A172 (cell line): ENCODE measurements at regions not wholly inside any gene's neighbourhood (a gene's known extent, or its start where the extent isn't known, plus 50 kb on each side); places are given as distances from the start of the nearest gene placed in this dataset.
"Not testable (repeated sequence)": the region's sequence is repeated elsewhere in the genome, so short reads cannot be mapped to it uniquely, and the experiment has no call there.

Experiments used
- DNase-seq: peaks from one replicate; pipeline ENCODE4 v3.0.0-alpha.2; 2015; ENCODE audit warnings: low spot score

DNA sequence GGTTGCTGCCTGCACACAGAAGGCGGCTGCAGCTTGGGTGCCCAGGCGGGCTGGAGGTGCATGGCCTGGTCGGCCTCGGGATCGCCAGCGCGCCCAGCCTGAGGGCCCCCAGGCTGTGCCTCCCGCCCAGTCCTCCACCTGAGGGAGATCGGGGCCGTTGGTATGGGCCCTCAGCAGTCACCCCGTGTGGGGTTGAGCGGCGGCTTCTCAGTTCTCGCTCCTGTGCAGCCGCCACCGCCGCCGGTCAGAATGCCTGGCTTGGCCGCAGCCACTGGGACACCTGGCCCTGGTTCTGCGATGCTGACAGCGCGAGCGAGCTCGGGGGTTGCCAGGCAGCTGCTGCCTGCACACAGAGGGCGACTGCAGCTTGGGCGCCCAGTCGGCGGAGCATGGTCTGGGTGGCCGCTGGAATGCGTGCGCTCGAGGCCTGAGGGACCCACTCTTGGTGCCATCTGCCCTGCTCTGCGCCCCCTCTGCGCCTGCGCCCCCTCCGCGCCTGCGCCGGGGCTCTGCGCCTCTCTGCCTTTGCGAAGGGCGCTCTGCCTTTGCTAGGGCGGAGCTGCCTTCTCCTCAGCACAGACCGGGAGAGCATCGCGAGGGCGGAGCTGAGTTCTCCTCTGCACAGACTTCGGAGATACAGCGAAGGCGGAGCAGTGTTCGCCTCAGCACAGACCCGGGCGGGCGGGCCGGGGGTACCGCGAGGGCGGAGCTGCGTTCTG is 84.6 kb upstream of the ZNG1F start:
- peak; percentile 55 for DNase-seq

DNA sequence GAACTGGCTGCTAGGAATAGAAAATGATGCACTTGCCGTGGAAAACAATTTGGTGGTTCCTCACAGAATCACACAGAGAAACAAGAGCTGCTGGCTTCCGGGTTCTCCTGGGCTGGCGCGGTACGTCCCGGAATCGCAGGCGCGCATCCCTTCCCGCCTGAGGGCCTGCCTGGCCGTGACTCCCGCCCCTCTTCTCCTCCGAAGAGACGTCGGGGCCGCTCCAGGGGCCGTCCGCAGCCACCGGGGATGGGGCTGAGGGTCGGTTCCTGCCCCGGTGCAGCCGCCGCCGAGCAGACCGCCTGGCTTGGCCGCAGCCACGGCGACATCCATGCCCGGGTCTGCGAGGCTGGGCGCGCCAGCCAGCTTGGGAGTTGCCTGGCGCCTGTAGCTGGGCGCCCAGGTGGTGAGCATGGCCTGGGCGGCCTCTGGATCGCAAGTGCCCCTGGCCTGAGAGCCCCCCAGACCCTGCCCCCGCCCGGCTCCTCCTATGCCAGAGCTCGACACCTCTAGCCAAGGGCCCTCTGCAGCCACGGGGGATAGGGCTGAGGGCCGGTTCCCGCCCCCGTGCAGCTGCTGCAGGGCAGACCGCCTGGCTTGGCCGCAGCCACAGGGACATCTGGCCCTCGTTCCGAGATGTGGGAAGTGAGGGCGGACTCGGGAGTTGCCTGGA is 83.9 kb upstream of the ZNG1F start:
- DNase-seq = peak; percentile 1

DNA sequence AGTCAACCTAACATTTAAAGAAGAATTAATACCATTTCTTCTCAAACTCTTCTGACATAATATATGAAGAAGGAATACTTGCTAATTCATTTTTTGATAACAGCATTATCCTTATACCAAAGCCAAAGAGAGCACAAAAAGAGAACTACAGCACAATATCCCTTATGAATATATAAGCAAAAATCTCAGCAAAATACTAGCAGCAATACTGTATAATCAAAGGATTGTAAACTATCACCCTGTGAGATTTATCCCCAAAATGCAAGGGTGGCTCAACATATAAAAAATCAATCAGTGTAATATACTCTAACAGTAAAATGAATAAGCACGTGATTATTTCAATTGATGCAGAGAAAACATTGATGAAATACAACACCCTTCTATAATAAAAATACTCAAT is 81.9 kb upstream of the ZNG1F start:
- not testable (repeated sequence) for DNase-seq

DNA sequence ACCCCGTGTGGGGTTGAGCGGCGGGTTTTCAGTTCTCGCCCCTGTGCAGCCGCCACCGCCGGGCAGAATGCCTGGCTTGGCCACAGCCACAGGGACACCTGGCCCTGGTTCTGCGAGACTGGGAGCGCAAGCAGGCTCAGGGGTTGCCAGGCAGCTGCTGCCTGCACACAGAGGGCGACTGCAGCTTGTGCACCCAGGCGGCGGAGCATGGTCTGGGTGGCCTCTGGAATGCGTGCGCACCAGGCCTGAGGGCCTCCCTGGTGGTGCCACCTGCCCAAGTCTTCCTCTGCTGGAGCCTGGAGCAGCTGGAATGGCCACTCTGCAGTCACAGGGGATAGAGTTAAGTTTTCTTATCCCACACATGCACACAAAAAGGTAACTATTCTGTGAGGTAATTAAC is 80.4 kb upstream of the ZNG1F start:
- DNase-seq = not testable (repeated sequence)

DNA sequence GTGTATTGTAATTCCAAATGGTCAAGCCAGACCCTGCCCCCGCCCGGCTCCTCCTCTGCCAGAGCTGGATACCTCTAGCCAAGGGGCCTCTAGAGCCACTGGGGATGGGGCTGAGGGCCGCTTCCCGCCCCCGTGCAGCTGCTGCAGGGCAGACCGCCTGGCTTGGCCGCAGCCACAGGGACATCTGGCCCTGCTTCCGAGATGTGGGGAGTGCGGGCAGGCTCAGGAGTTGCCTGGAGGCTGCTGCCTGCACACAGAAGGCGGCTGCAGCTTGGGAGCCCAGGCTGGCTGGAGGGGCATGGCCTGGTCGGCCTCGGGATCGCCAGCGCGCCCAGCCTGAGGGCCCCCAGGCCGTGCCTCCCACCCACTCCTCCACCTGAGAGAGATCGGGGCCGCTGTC is 79.9 kb upstream of the ZNG1F start:
- not testable (repeated sequence) for DNase-seq

DNA sequence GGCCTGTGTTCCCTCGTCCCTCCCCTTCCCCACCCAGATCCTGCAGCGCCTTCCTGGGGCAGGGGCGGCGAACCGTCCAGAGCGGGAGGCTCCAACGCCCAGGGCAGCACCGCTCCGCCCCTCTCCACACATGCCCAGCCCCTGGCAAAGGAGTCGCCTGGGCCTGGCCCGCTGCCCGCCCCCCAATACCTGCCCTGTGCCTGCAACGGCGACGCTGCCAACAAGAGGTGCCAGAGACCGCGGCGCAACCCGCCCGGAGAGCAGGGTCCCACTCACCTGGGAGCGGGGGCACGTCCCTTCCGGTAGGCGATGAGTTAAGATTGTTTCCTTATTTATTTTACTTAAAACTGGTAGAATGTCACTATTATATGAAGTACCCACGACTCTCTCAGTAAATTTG is 77.5 kb upstream of the ZNG1F start:
- not testable (repeated sequence) for DNase-seq

DNA sequence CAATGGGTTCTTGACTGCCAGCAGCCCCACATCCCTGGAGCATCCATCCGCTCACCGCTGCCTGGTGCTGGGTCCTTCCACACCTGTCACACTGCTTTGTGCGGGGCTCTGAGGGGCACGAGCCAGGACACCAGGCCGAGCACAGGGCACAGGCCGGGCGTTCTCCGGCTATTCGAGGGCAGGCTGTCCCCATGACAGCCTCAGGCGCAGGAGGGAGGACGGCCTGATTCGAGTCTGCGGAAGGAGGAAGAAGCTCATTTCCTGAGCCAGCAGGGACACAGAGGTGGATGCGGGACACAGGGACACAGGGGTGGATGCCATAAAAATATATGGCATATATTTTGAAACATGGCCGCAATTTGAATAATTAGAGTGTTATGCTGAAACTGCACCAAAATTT is 76.9 kb upstream of the ZNG1F start:
- DNase-seq = not testable (repeated sequence)

DNA sequence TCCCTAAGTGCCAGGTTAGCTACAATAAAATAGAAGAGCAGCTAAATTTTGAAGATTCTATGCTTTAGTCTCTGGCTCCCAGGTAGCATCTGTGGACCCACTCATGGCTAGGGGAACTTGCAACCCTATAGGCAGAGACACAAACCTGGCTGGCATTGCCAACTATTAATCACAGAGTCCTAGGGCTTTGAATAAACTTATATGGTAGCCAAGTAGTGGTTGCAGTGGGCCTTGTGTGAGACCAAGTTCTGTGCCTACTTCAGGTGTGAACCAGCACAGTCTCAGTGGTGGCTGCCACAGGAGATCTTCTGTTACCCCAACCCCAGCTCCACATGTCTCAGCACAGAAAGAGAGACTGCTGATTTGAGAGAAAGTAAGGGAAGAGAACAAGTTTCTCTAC is 62.9 kb upstream of the ZNG1F start:
- DNase-seq = not testable (repeated sequence)

DNA sequence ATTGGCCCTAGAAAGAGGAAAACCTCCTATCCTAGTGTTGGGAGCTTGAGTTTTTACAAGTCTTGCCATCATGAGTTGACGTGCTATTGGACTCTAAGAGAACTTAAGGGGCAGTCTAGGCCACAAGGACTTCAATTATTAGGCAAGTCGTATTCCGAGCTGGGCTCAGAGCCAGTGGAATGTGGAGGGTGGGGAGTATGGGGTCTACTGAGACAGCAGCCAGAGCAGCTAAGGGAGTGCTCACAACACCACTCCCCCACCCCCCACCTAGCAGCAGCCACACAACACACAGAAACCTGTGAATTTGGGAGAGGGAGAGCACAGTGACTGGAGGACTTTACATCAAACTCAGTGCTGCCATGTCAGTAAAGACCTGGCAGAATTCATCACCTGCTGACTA is 62.0 kb upstream of the ZNG1F start:
- DNase-seq = not testable (repeated sequence)

DNA sequence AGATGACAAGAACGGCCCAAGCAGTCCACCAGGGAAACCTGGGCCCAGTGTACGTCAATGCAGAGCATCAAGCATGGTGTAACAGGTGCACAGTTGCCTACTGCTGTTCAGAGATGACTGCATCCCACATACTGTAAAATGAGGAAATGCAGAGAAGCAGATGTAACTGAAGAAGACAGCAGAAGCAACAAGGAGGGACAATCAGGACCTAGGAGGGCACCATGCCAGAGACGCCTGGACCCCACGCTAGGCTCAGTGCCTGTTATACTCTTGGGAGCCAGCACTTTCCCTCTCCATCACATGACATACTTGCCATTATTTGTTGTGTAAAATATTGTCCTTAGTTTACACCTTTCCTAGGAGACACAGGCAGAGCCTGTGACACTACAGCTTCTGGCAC is 57.6 kb upstream of the ZNG1F start:
- DNase-seq = not testable (repeated sequence)
